ENCODE measurements at regions not wholly inside any gene's neighbourhood (a gene's known extent, or its start where the extent isn't known, plus 50 kb on each side); places are given as distances from the start of the nearest gene placed in this dataset.

DNA sequence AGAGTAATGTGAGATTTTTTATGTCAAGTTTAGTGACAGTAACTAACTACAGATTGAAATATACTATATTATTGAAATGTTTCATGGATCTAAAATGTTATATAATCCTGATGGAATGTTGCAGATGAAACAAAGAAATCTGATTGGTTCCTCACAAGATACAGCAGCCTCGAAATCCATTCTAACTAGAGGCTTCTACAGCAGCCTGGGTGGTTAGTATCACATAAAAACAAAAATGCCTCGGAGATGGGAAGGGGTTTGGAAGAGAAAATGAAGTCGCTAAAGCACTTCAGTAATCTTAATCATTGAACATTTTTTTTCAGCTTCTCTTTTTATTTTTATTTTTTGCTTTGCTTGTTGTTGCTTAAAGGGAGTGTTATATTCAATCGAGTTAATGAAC, 75.2 kb downstream of the TANC2 start:
- no peak for TF ChIP-seq EZH2 (IDR thresholded peaks at IDR 0.05)
- no peak for TF ChIP-seq POLR2AphosphoS5 (IDR thresholded peaks at IDR 0.05; ENCODE audit: borderline replicate concordance, low read depth, low read length)
- TF ChIP-seq FOXP2 (optimal IDR thresholded peaks at IDR 0.05; ENCODE audit: control extremely low read depth, extremely low read length, insufficient read depth): no peak
